ENCODE measurements at regions not wholly inside any gene's neighbourhood (a gene's known extent, or its start where the extent isn't known, plus 50 kb on each side); places are given as distances from the start of the nearest gene placed in this dataset.

DNA sequence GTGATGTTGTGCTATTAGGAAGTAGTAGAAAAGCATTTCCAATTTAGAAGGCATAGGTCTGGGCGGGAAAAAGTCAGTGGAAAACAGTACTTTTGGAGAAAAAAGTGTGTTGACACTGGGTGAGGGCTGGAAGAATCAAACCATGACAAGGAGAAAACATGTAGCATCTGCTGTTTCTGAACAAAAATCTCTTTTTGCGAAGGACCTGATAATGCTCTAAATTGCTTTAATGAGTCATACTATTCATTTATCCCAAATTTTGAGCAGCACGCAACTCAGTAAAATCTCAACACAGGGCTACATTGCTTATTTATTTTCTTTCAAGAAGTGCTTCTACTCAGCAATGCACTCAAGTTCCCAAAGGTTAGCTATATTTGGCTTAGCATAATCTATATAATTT lies 292.7 kb downstream of the DIPK2A start:
- Mint-ChIP-seq H3K27ac (no peak overlapping the region), H3K4me3 (no peak overlapping the region), H3K36me3 (ENCODE audit: low read depth) (no peaks in the 10 kb centered on the region), H3K27me3 (ENCODE audit: insufficient read depth) (peaks cover 2% of the 10 kb centered on the region), H3K9me3 (no peaks in the 10 kb centered on the region), H3K4me1 (ENCODE audit: low read depth) (no peaks in the 10 kb centered on the region)
- DNase-seq (ENCODE audit: low spot score) = no peak
- intact Hi-C loops (cut with micrococcal nuclease) = no loop called here

DNA sequence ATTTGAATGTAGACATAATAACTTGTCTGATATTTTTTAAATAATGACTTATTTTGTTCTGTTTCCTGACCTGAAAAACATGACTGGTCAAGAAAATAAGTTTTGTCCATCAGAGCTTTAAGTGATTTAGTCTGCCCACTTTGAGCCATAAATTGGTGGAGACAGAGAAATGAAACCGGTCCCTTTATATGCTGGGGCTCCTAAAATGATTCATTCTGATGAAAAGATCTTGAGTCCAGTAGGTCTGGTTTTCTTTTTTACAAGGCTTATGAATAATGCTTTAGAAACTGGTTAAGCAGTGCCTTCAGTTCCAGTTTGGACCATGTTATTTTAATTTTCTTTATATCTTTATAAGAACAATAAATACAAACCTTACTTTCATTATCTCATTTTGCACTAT lies 293.2 kb downstream of the DIPK2A start:
- Mint-ChIP-seq H3K4me3 (no peak overlapping the region), H3K36me3 (ENCODE audit: low read depth) (no peaks in the 10 kb centered on the region), H3K27me3 (ENCODE audit: insufficient read depth) (no peaks in the 10 kb centered on the region), H3K9me3 (no peaks in the 10 kb centered on the region), H3K4me1 (ENCODE audit: low read depth) (no peaks in the 10 kb centered on the region), H3K27ac (no peak overlapping the region)
- intact Hi-C loops (cut with micrococcal nuclease) = no loop called here
- DNase-seq (ENCODE audit: low spot score) = no peak

DNA sequence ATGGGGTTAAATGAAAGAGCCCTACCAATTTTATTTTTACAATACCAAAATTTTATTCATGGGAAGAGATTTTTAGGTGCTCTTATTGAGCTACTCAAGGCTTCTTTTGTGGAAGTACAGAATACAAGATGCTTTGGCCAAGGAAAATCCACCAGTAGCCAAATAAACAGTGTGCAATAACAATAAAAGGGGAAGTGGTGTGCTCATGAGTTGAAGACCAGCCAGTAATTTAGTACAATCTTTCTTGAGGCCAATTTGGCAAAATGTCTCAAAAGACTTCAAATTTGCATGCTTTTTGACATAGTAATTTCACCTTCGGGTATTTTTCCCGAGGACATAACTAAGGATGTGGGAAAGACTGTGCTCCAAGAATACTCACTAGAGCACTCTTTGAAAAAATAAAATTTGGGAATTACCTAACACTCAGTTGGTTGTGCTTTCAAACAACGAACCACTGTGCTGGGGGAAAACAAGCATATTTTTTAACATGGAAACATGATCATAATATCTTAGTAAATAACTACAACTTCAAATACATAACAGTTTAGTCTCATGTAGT lies 294.0 kb downstream of the DIPK2A start:
- intact Hi-C loops (cut with micrococcal nuclease) = no loop called here
- no peaks in the 10 kb centered on the region for H3K36me3 Mint-ChIP-seq (ENCODE audit: low read depth)
- no peak for DNase-seq (ENCODE audit: low spot score)
- H3K9me3 Mint-ChIP-seq = no peaks in the 10 kb centered on the region
- H3K27ac Mint-ChIP-seq = no peak overlapping the region
- H3K27me3 Mint-ChIP-seq (ENCODE audit: insufficient read depth) = no peaks in the 10 kb centered on the region
- H3K4me3 Mint-ChIP-seq = no peak overlapping the region
- no peaks in the 10 kb centered on the region for H3K4me1 Mint-ChIP-seq (ENCODE audit: low read depth)

DNA sequence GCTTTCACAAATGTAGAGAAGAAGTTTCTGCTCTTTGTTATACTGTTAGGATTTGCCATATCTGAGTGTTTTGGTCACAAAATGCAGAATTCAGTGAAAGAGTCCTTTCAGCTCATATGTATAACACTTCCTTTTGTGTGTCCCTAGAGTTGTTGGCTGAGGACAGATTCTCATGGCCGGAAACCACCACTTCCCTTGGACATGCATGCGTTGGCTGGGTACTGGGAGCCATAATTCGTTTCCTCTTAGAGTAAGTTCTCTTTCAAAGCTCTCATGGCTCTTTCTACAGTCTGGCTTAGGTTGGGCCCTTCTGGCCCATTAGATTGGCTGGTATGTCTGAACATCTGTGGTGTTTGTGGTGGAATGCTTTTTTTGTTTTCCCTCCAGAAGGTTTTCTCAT lies 298.5 kb downstream of the DIPK2A start:
- Mint-ChIP-seq H3K27me3 (ENCODE audit: insufficient read depth) (no peaks in the 10 kb centered on the region), H3K9me3 (no peaks in the 10 kb centered on the region), H3K27ac (no peak overlapping the region), H3K36me3 (ENCODE audit: low read depth) (no peaks in the 10 kb centered on the region), H3K4me1 (ENCODE audit: low read depth) (no peaks in the 10 kb centered on the region), H3K4me3 (no peak overlapping the region)
- intact Hi-C loops (cut with micrococcal nuclease) = no loop called here
- no peak for DNase-seq (ENCODE audit: low spot score)

DNA sequence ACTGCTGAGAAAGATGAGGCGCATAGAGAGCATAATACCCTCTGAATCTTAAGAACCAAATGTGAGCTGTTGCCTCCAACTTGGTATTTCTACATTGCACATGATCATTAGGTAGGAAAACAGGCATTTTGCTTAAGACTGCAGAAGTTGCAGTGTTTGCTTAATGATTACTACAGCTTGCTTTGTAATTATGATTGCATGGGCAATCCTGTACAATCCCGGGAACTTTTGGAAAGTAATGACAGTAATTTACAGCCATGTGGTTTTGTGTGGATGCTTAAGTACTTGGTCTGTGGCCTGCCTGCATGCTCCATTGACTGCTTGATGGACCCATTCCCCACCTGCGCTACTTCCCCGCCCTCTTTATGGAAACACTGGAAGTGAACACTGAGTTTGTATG lies 301.1 kb downstream of the DIPK2A start:
- H3K27ac Mint-ChIP-seq = no peak overlapping the region
- no peaks in the 10 kb centered on the region for H3K9me3 Mint-ChIP-seq
- no peak for DNase-seq (ENCODE audit: low spot score)
- no peak overlapping the region for H3K4me3 Mint-ChIP-seq
- no peaks in the 10 kb centered on the region for H3K4me1 Mint-ChIP-seq (ENCODE audit: low read depth)
- intact Hi-C loops (cut with micrococcal nuclease) = no loop called here
- no peaks in the 10 kb centered on the region for H3K36me3 Mint-ChIP-seq (ENCODE audit: low read depth)
- H3K27me3 Mint-ChIP-seq (ENCODE audit: insufficient read depth) = no peaks in the 10 kb centered on the region

DNA sequence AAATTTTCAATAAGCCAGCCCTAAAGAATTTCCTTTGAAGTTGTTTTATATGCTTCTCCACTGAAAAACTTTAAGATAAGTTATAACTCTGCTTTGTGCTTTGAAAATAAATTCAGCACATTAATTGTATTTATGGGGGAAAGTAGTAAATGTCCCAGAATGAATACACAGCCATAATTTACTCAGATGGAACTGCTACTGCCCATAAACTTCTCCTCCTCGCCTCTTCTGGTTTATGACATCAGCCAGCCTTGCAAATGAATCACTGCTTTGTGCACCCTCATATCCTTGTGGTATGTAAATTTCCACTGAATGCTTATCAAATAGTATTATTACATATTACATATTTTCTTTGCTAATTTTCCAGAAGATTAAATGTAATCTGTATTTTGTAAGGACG lies 302.0 kb downstream of the DIPK2A start:
- Mint-ChIP-seq H3K9me3 (no peaks in the 10 kb centered on the region), H3K27ac (no peak overlapping the region), H3K27me3 (ENCODE audit: insufficient read depth) (no peaks in the 10 kb centered on the region), H3K4me1 (ENCODE audit: low read depth) (no peaks in the 10 kb centered on the region), H3K36me3 (ENCODE audit: low read depth) (no peaks in the 10 kb centered on the region), H3K4me3 (no peak overlapping the region)
- intact Hi-C loops (cut with micrococcal nuclease) = no loop called here
- no peak for DNase-seq (ENCODE audit: low spot score)

DNA sequence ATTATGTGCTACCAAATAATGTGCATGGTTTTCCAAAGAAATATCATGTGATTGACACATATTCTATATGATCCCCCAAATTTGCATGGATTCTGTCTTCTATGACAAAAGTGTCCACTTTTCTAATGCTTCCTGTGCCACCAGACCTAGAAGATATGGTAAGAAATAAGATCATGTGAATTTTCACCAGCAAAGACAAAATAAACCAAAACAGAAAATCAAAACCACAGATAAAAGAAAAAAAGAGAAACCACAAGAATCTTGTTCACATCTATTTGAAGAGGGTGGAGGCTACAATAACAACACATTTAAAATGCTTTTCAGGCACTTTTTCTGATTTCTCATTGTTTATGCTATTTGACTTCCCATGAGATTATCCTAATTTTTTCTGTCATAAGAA lies 303.4 kb downstream of the DIPK2A start:
- Mint-ChIP-seq H3K4me1 (ENCODE audit: low read depth) (no peaks in the 10 kb centered on the region), H3K9me3 (no peaks in the 10 kb centered on the region), H3K27ac (no peak overlapping the region), H3K27me3 (ENCODE audit: insufficient read depth) (peaks cover 1% of the 10 kb centered on the region), H3K36me3 (ENCODE audit: low read depth) (no peaks in the 10 kb centered on the region), H3K4me3 (no peak overlapping the region)
- no peak for DNase-seq (ENCODE audit: low spot score)
- intact Hi-C loops (cut with micrococcal nuclease) = no loop called here

DNA sequence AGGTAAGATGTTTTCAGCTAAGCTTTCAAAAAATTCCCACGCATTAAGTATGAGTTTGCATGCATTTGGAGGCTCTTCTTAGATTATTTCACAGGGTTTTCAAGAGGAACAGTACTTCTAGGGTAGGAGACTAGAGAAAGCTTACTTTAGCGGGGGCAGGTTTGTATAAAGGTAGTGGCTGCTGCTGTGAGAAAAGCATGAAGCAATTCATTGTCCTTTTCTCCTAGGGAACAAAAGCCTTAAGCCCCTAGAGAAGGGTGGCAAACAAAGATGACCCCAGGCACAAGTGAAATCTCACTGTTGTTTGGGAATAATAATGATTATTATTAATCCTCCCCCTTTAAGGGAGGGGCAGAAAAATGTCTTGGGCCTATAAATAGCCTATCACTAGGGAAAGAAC lies 310.7 kb downstream of the DIPK2A start:
- Mint-ChIP-seq H3K4me1 (ENCODE audit: low read depth) (no peaks in the 10 kb centered on the region), H3K9me3 (no peaks in the 10 kb centered on the region), H3K36me3 (ENCODE audit: low read depth) (no peaks in the 10 kb centered on the region), H3K27me3 (ENCODE audit: insufficient read depth) (peaks cover 1% of the 10 kb centered on the region), H3K27ac (no peak overlapping the region), H3K4me3 (no peak overlapping the region)
- no peak for DNase-seq (ENCODE audit: low spot score)
- intact Hi-C loops (cut with micrococcal nuclease) = no loop called here

- no peak for DNase-seq (ENCODE audit: low spot score)
- Mint-ChIP-seq H3K4me3 (no peak overlapping the region), H3K27me3 (ENCODE audit: insufficient read depth) (peaks cover 7% of the 10 kb centered on the region), H3K9me3 (no peaks in the 10 kb centered on the region), H3K27ac (no peak overlapping the region), H3K36me3 (ENCODE audit: low read depth) (no peaks in the 10 kb centered on the region), H3K4me1 (ENCODE audit: low read depth) (no peaks in the 10 kb centered on the region)
- intact Hi-C loops (cut with micrococcal nuclease) = no loop called here
Measured at GRCh38 chr3:144286235-144286910, 314.8 kb downstream of the DIPK2A start.

- peaks cover 7% of the 10 kb centered on the region for H3K27me3 Mint-ChIP-seq (ENCODE audit: insufficient read depth)
- intact Hi-C loops (cut with micrococcal nuclease) = no loop called here
- H3K27ac Mint-ChIP-seq = no peak overlapping the region
- no peaks in the 10 kb centered on the region for H3K4me1 Mint-ChIP-seq (ENCODE audit: low read depth)
- no peak overlapping the region for H3K4me3 Mint-ChIP-seq
- no peaks in the 10 kb centered on the region for H3K36me3 Mint-ChIP-seq (ENCODE audit: low read depth)
- H3K9me3 Mint-ChIP-seq = no peaks in the 10 kb centered on the region
- no peak for DNase-seq (ENCODE audit: low spot score)
Measured at GRCh38 chr3:144287001-144287400, 315.4 kb downstream of the DIPK2A start.

DNA sequence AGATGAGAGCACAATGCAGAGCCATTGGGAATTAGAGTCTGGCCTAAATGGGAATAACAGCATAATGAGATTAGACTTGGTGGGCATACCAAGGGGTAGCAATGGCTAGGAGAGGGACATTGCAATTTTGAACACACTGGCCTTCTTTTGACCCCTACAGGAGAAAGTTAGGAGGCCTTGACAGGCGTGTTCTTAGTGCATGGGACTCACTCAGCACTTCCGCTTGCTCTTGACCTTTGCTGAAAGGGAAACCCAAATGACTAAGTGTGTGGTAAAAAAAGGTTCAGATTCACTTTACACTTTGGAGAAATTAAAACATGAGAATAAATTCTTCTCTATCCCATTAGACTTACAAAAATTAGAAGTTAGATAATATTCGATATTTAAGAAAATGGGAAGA lies 317.4 kb downstream of the DIPK2A start:
- intact Hi-C loops (cut with micrococcal nuclease) = no loop called here
- Mint-ChIP-seq H3K9me3 (no peaks in the 10 kb centered on the region), H3K27me3 (ENCODE audit: insufficient read depth) (peaks cover 7% of the 10 kb centered on the region), H3K4me3 (no peak overlapping the region), H3K36me3 (ENCODE audit: low read depth) (no peaks in the 10 kb centered on the region), H3K4me1 (ENCODE audit: low read depth) (no peaks in the 10 kb centered on the region), H3K27ac (no peak overlapping the region)
- no peak for DNase-seq (ENCODE audit: low spot score)

DNA sequence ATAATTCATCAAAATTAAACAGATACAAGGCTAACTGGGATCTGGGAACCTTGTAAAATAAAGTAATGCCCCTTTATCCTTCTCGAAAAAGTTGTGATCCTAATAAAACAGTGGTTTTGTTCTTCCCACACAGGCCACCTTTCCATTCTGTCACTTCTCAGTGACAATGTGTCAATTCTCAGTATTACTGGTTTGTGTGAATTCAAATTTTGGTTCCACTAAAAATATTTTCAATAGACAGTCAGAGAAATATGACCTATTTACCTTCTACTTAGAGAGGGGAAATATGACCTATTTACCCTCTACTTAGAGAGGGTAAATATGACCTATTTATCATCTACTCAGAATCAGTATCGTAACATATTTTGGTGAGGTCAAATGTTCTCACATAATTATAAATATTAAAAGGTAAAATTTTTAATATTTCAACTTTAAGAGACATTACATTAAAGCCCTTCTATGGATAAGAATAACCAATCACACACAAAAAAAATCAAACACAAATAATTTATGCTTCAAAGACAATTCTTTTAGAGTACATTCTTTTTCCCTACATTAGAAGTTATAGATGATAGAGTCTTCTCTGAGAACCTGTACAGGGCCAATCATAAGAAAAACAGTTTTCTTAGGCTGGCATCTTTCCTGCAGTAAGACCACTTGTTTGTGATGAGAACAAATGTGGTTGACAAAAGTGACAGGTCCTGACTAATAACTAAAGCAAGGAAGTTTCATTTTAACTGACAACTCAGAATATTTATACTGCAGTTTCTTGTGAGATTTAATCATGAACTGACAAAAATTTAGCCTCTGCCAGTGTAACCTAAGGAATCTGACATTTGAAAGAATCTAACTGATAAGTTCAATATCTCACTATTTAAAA lies 323.3 kb downstream of the DIPK2A start:
- Mint-ChIP-seq H3K9me3 (no peaks in the 10 kb centered on the region), H3K4me1 (ENCODE audit: low read depth) (peaks cover 16% of the 10 kb centered on the region), H3K27me3 (ENCODE audit: insufficient read depth) (peaks cover 5% of the 10 kb centered on the region), H3K4me3 (no peak overlapping the region), H3K36me3 (ENCODE audit: low read depth) (no peaks in the 10 kb centered on the region), H3K27ac (no peak overlapping the region)
- intact Hi-C loops (cut with micrococcal nuclease) = loop anchor here (5.0 kb wide), 1 partner anchor 323 kb away; the partner anchor contains the start of gene DIPK2A
- DNase-seq (ENCODE audit: low spot score) = no peak

DNA sequence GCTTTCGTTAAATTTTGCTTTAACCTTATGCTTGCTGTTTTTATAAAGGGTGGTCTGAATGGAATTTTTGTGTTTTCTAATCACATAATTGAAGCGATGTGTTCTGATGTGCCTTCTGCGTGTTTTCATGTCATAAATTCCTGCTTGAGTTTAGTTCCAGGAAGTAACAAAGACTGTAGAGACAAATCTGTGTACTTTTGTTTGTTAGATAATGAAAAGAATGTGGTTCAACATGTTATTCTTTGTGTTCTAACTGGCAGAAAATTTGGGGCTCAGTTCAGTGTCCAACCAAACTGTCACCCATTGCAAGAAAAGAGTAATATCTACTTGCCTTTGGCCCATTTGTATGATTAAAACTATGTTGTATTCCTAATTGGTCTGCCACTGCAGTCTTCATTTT lies 324.0 kb downstream of the DIPK2A start:
- Mint-ChIP-seq H3K27ac (no peak overlapping the region), H3K36me3 (ENCODE audit: low read depth) (no peaks in the 10 kb centered on the region), H3K27me3 (ENCODE audit: insufficient read depth) (peaks cover 8% of the 10 kb centered on the region), H3K9me3 (no peaks in the 10 kb centered on the region), H3K4me3 (no peak overlapping the region), H3K4me1 (ENCODE audit: low read depth) (peaks cover 16% of the 10 kb centered on the region)
- intact Hi-C loops (cut with micrococcal nuclease) = loop anchor here (5.0 kb wide), 1 partner anchor 323 kb away; the partner anchor contains the start of gene DIPK2A
- DNase-seq (ENCODE audit: low spot score) = no peak
